ENCODE measurements at regions not wholly inside any gene's neighbourhood (a gene's known extent, or its start where the extent isn't known, plus 50 kb on each side); places are given as distances from the start of the nearest gene placed in this dataset.
"Not testable (repeated sequence)": the region's sequence is repeated elsewhere in the genome, so short reads cannot be mapped to it uniquely, and the experiment has no call there.

GRCh38 chr2:184372484-184372883 lies 225.8 kb upstream of the ZNF804A start:
- no peaks in the 10 kb centered on the region for H3K4me1 ChIP-seq

GRCh38 chr2:184394642-184395041 lies 203.7 kb upstream of the ZNF804A start:
- TF ChIP-seq POLR2AphosphoS5 (IDR thresholded peaks at IDR 0.05) (no peak), EP300 (IDR thresholded peaks at IDR 0.05) (no peak), POLR2A (IDR thresholded peaks at IDR 0.05; ENCODE audit: low read depth) (no peak), CTCF (IDR thresholded peaks at IDR 0.05) (no peak)
- DNase-seq (ENCODE audit: extremely low spot score) = no peak
- Histone ChIP-seq H3K9me3 (no peaks in the 10 kb centered on the region), H3K4me1 (no peaks in the 10 kb centered on the region), H3K27ac (replicated peaks in 1 of 4) (no peak overlapping the region), H3K36me3 (no peaks in the 10 kb centered on the region), H3K4me3 (no peak overlapping the region), H3K27me3 (no peaks in the 10 kb centered on the region)
- intact Hi-C loops (cut with DNase I) = no loop called here

More at GRCh38 chr2:184372484-184372883, 225.8 kb upstream of the ZNF804A start:
- no peak for DNase-seq (ENCODE audit: extremely low spot score)
- Histone ChIP-seq H3K4me3 (no peak overlapping the region), H3K9me3 (no peaks in the 10 kb centered on the region), H3K36me3 (no peaks in the 10 kb centered on the region), H3K27ac (replicated peaks in 1 of 4) (no peak overlapping the region), H3K27me3 (no peaks in the 10 kb centered on the region)
- no peak for TF ChIP-seq POLR2AphosphoS5 (IDR thresholded peaks at IDR 0.05)
- TF ChIP-seq CTCF (IDR thresholded peaks at IDR 0.05) = no peak
- no peak for TF ChIP-seq POLR2A (IDR thresholded peaks at IDR 0.05; ENCODE audit: low read depth)
- TF ChIP-seq EP300 (IDR thresholded peaks at IDR 0.05) = no peak
- intact Hi-C loops (cut with DNase I) = no loop called here

- DNase-seq (ENCODE audit: extremely low spot score) = no peak
- no peaks in the 10 kb centered on the region for H3K4me1 ChIP-seq
- H3K4me3 ChIP-seq = no peak overlapping the region
- no peak for TF ChIP-seq POLR2A (IDR thresholded peaks at IDR 0.05; ENCODE audit: low read depth)
- no peak for TF ChIP-seq EP300 (IDR thresholded peaks at IDR 0.05)
- TF ChIP-seq POLR2AphosphoS5 (IDR thresholded peaks at IDR 0.05) = no peak
- no peak for TF ChIP-seq CTCF (IDR thresholded peaks at IDR 0.05)
- no peaks in the 10 kb centered on the region for H3K27me3 ChIP-seq
- no peaks in the 10 kb centered on the region for H3K36me3 ChIP-seq
- H3K27ac ChIP-seq (replicated peaks in 1 of 4) = no peak overlapping the region
- no peaks in the 10 kb centered on the region for H3K9me3 ChIP-seq
- intact Hi-C loops (cut with DNase I) = no loop called here
These were observed 195.9 kb upstream of the ZNF804A start for GRCh38 chr2:184402381-184402780.

GRCh38 chr2:184407041-184407630 lies 191.2 kb upstream of the ZNF804A start:
- intact Hi-C loops (cut with DNase I); H3K27me3 ChIP-seq: not testable (repeated sequence)
- 90% methylated on average over 7 of the region's 7 CpGs for WGBS

GRCh38 chr2:184410160-184410559 lies 188.2 kb upstream of the ZNF804A start:
- H3K9me3 ChIP-seq = no peaks in the 10 kb centered on the region
- H3K4me3 ChIP-seq = no peak overlapping the region
- no peaks in the 10 kb centered on the region for H3K4me1 ChIP-seq
- no peaks in the 10 kb centered on the region for H3K27me3 ChIP-seq
- no peak overlapping the region for H3K27ac ChIP-seq (replicated peaks in 1 of 4)
- WGBS = 88% methylated on average over 1 of the region's 1 CpG
- intact Hi-C loops (cut with DNase I) = no loop called here
- TF ChIP-seq EP300 (IDR thresholded peaks at IDR 0.05) = no peak
- no peak for TF ChIP-seq POLR2A (IDR thresholded peaks at IDR 0.05; ENCODE audit: low read depth)
- TF ChIP-seq POLR2AphosphoS5 (IDR thresholded peaks at IDR 0.05) = no peak
- no peak for TF ChIP-seq CTCF (IDR thresholded peaks at IDR 0.05)
- no peak for DNase-seq (ENCODE audit: extremely low spot score)
- no peaks in the 10 kb centered on the region for H3K36me3 ChIP-seq

More at GRCh38 chr2:184407041-184407630, 191.2 kb upstream of the ZNF804A start:
- H3K4me1 ChIP-seq; H3K36me3 ChIP-seq; H3K27ac ChIP-seq (replicated peaks in 1 of 4); H3K4me3 ChIP-seq; H3K9me3 ChIP-seq; DNase-seq (ENCODE audit: extremely low spot score): not testable (repeated sequence)

All from esophagus muscularis mucosa (tissue), 4 donors.